WTC11 (cell line): ENCODE measurements at regions not wholly inside any gene's neighbourhood (a gene's known extent, or its start where the extent isn't known, plus 50 kb on each side); places are given as distances from the start of the nearest gene placed in this dataset.

Experiments used
- CREB1 ChIP-seq: sonication (generic); formaldehyde crosslinking; IDR thresholded peaks from 2 replicates; pipeline ENCODE4 v1.8.0; 2023; ENCODE audit warnings: mild to moderate bottlenecking, missing genetic modification reagents
- FOXJ3 ChIP-seq: sonication (generic); formaldehyde crosslinking; IDR thresholded peaks from 2 replicates; pipeline ENCODE4 v1.9.0; 2021; ENCODE audit warnings: missing genetic modification reagents, mild to moderate bottlenecking, borderline replicate concordance
- FOXK1 ChIP-seq: sonication (generic); formaldehyde crosslinking; IDR thresholded peaks from 2 replicates; pipeline ENCODE4 v1.8.0; 2022; ENCODE audit warnings: mild to moderate bottlenecking, moderate library complexity, missing genetic modification reagents
- JUN ChIP-seq: sonication (generic); formaldehyde crosslinking; IDR thresholded peaks from 2 replicates; pipeline ENCODE4 v1.8.0; 2023; ENCODE audit warnings: mild to moderate bottlenecking, missing genetic modification reagents
- PRRX2 ChIP-seq: fragments of 250-450 bp; sonication (Bioruptor Pico); IDR thresholded peaks from 2 replicates; pipeline ENCODE4 v1.8.0; 2021; ENCODE audit warnings: mild to moderate bottlenecking
- SP1 ChIP-seq: sonication (generic); formaldehyde crosslinking; conservative IDR thresholded peaks from 2 replicates; pipeline ENCODE4 v1.8.1; 2022; ENCODE audit warnings: missing genetic modification reagents
- TF ChIP-seq, protein P1 (sequence below): fragments of 200-600 bp; IDR thresholded peaks from 2 replicates; pipeline ENCODE4 v1.8.0; 2022; ENCODE audit warnings: antibody characterized with exemption
- TF ChIP-seq, protein P2 (sequence below): sonication (generic); formaldehyde crosslinking; IDR thresholded peaks from 2 replicates; pipeline ENCODE4 v1.8.1; 2022; ENCODE audit warnings: mild to moderate bottlenecking, moderate library complexity, missing genetic modification reagents
- TF ChIP-seq, protein P3 (sequence below): sonication (generic); formaldehyde crosslinking; IDR thresholded peaks from 2 replicates; pipeline ENCODE4 v1.8.1; 2023; ENCODE audit warnings: mild to moderate bottlenecking, missing genetic modification reagents, moderate library complexity
- TF ChIP-seq, protein P4 (sequence below): sonication (generic); formaldehyde crosslinking; IDR thresholded peaks from 2 replicates; pipeline ENCODE4 v1.8.1; 2022; ENCODE audit warnings: low read depth, mild to moderate bottlenecking, moderate library complexity, missing genetic modification reagents, borderline replicate concordance
- TF ChIP-seq, protein P5 (sequence below): sonication (generic); formaldehyde crosslinking; conservative IDR thresholded peaks from 2 replicates; pipeline ENCODE4 v1.8.1; 2022; ENCODE audit warnings: mild to moderate bottlenecking, missing genetic modification reagents

DNA sequence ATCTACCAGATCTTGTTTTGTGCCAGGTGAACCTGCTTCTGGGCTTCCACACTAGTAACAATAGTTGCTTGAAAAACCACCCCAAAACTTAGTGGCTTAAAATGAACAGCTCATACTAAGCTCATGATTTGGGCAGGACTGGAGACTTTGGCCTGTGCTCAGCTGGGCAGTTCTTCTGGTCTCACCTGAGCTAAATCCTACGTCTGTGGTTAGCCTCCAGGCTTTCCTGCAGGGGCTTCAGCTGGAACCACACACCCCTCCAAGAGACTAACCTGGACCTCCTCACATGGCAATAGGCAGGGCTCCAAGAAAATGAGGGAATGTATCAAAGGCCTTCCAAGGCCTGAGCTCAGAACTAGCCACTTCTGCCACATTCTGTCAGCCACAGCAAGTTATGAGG lies 144.1 kb downstream of the CD8B2 start:
- TF ChIP-seq, protein P1, sequence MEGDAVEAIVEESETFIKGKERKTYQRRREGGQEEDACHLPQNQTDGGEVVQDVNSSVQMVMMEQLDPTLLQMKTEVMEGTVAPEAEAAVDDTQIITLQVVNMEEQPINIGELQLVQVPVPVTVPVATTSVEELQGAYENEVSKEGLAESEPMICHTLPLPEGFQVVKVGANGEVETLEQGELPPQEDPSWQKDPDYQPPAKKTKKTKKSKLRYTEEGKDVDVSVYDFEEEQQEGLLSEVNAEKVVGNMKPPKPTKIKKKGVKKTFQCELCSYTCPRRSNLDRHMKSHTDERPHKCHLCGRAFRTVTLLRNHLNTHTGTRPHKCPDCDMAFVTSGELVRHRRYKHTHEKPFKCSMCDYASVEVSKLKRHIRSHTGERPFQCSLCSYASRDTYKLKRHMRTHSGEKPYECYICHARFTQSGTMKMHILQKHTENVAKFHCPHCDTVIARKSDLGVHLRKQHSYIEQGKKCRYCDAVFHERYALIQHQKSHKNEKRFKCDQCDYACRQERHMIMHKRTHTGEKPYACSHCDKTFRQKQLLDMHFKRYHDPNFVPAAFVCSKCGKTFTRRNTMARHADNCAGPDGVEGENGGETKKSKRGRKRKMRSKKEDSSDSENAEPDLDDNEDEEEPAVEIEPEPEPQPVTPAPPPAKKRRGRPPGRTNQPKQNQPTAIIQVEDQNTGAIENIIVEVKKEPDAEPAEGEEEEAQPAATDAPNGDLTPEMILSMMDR = no peak
- no peak for TF ChIP-seq FOXK1 (CRISPR knock-in tag)
- TF ChIP-seq, protein P2, sequence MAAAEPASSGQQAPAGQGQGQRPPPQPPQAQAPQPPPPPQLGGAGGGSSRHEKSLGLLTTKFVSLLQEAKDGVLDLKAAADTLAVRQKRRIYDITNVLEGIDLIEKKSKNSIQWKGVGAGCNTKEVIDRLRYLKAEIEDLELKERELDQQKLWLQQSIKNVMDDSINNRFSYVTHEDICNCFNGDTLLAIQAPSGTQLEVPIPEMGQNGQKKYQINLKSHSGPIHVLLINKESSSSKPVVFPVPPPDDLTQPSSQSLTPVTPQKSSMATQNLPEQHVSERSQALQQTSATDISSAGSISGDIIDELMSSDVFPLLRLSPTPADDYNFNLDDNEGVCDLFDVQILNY = no peak
- TF ChIP-seq, protein P3, sequence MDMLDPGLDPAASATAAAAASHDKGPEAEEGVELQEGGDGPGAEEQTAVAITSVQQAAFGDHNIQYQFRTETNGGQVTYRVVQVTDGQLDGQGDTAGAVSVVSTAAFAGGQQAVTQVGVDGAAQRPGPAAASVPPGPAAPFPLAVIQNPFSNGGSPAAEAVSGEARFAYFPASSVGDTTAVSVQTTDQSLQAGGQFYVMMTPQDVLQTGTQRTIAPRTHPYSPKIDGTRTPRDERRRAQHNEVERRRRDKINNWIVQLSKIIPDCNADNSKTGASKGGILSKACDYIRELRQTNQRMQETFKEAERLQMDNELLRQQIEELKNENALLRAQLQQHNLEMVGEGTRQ = no peak
- TF ChIP-seq JUN (CRISPR knock-in tag) = no peak
- no peak for TF ChIP-seq PRRX2 (CRISPR knock-in tag)
- TF ChIP-seq, protein P4, sequence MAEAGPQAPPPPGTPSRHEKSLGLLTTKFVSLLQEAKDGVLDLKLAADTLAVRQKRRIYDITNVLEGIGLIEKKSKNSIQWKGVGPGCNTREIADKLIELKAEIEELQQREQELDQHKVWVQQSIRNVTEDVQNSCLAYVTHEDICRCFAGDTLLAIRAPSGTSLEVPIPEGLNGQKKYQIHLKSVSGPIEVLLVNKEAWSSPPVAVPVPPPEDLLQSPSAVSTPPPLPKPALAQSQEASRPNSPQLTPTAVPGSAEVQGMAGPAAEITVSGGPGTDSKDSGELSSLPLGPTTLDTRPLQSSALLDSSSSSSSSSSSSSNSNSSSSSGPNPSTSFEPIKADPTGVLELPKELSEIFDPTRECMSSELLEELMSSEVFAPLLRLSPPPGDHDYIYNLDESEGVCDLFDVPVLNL (CRISPR knock-in tag) = no peak
- TF ChIP-seq FOXJ3 (CRISPR knock-in tag) = no peak
- no peak for TF ChIP-seq CREB1 (CRISPR knock-in tag)
- TF ChIP-seq SP1 = no peak
- TF ChIP-seq, protein P5, sequence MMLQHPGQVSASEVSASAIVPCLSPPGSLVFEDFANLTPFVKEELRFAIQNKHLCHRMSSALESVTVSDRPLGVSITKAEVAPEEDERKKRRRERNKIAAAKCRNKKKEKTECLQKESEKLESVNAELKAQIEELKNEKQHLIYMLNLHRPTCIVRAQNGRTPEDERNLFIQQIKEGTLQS = no peak
